Progenitor cell of endocrine pancreas (in vitro differentiated cells): ENCODE measurements at regions not wholly inside any gene's neighbourhood (a gene's known extent, or its start where the extent isn't known, plus 50 kb on each side); places are given as distances from the start of the nearest gene placed in this dataset.

ENCODE experiments used
- DNase-seq: peaks from one replicate; pipeline ENCODE4 v3.0.0; 2021; ENCODE audit warnings: low spot score; ENCODE audit not compliant: unreplicated experiment
- H3K27ac Mint-ChIP-seq: 2 replicates; pipeline ENCODE4 v1.8.0; 2021; ENCODE audit warnings: mild to moderate bottlenecking, moderate library complexity, mixed read lengths
- H3K27me3 Mint-ChIP-seq: 2 replicates; pipeline ENCODE4 v1.8.0; 2021; ENCODE audit warnings: mixed read lengths
- H3K36me3 Mint-ChIP-seq: 2 replicates; pipeline ENCODE4 v1.8.0; 2022; ENCODE audit warnings: mixed read lengths; ENCODE audit not compliant: insufficient read depth
- H3K4me1 Mint-ChIP-seq: 2 replicates; pipeline ENCODE4 v1.8.0; 2021; ENCODE audit warnings: low read depth, mixed read lengths
- H3K4me3 Mint-ChIP-seq: 2 replicates; pipeline ENCODE4 v1.8.0; 2021; ENCODE audit warnings: low read depth, mild to moderate bottlenecking, moderate library complexity, mixed read lengths
- H3K9me3 Mint-ChIP-seq: 2 replicates; pipeline ENCODE4 v1.8.0; 2021; ENCODE audit warnings: low read depth, mixed read lengths
- CTCF ChIP-seq: fragments of 200-600 bp; sonication (generic); IDR thresholded peaks from one replicate; pipeline ENCODE4 v1.5.0; 2021; ENCODE audit warnings: antibody characterized with exemption, mild to moderate bottlenecking; ENCODE audit not compliant: unreplicated experiment

DNA sequence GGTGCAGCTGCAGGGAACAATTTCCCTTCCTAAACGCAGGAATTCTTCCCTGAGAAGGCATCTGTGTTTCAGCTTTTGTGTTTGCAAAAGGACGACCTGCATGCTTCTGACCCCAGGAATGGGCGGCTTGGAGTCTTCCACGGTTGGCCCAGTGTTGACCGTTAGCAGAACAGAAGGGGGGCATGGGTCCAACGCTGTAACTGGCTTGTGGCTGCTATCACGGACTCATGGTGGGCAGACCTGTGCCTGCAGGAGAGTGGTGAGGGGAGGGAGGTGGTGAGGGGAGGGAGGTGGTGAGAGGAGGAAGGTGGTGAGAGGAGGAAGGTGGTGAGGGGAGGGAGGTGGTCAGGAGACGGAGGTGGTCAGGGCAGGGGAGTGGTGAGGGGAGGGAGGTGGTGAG lies 388.6 kb upstream of the IRX4 start:
- no peaks in the 10 kb centered on the region for H3K36me3 Mint-ChIP-seq
- H3K27ac Mint-ChIP-seq: no peak overlapping the region
- DNase-seq: no peak
- TF ChIP-seq CTCF: no peak
- H3K27me3 Mint-ChIP-seq: peaks cover 66% of the 10 kb centered on the region
- peaks cover 2% of the 10 kb centered on the region for H3K4me1 Mint-ChIP-seq
- H3K4me3 Mint-ChIP-seq: no peak overlapping the region
- H3K9me3 Mint-ChIP-seq: peaks cover 5% of the 10 kb centered on the region

- TF ChIP-seq CTCF: no peak
- peaks cover 2% of the 10 kb centered on the region for H3K4me1 Mint-ChIP-seq
- H3K4me3 Mint-ChIP-seq: no peak overlapping the region
- no peaks in the 10 kb centered on the region for H3K36me3 Mint-ChIP-seq
- H3K9me3 Mint-ChIP-seq: peaks cover 5% of the 10 kb centered on the region
- no peak overlapping the region for H3K27ac Mint-ChIP-seq
- peaks cover 60% of the 10 kb centered on the region for H3K27me3 Mint-ChIP-seq
- no peak for DNase-seq
Measured at GRCh38 chr5:2270467-2270866, 387.7 kb upstream of the IRX4 start.

- Mint-ChIP-seq H3K36me3 (no peaks in the 10 kb centered on the region), H3K9me3 (peaks cover 5% of the 10 kb centered on the region), H3K27ac (no peak overlapping the region), H3K4me3 (no peak overlapping the region), H3K27me3 (peaks cover 53% of the 10 kb centered on the region), H3K4me1 (peaks cover 2% of the 10 kb centered on the region)
- no peak for TF ChIP-seq CTCF
- no peak for DNase-seq
Measured at GRCh38 chr5:2269656-2270055, 386.9 kb upstream of the IRX4 start.

DNA sequence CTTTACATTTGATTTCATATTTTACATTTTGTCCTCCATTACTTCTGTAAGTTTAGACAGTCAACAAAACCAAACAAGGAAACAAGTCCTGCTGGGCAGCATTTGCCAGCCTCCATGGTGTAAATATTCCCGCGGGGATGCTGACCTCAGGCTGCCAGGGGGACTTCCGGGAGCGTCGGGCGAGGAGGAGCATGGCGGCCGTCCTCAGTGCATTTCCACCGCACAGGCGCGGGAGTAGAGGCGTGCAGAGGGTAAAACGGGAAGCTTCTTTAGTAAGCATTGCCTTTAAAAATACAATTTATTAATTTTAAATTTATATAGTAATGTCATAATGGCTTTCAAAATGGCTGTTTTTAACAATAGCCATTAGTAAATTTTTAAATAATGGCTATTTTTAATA lies 385.3 kb upstream of the IRX4 start:
- Mint-ChIP-seq H3K9me3 (peaks cover 5% of the 10 kb centered on the region), H3K27ac (no peak overlapping the region), H3K36me3 (no peaks in the 10 kb centered on the region), H3K4me3 (no peak overlapping the region), H3K4me1 (peaks cover 1% of the 10 kb centered on the region), H3K27me3 (peaks cover 42% of the 10 kb centered on the region)
- TF ChIP-seq CTCF: no peak
- no peak for DNase-seq

DNA sequence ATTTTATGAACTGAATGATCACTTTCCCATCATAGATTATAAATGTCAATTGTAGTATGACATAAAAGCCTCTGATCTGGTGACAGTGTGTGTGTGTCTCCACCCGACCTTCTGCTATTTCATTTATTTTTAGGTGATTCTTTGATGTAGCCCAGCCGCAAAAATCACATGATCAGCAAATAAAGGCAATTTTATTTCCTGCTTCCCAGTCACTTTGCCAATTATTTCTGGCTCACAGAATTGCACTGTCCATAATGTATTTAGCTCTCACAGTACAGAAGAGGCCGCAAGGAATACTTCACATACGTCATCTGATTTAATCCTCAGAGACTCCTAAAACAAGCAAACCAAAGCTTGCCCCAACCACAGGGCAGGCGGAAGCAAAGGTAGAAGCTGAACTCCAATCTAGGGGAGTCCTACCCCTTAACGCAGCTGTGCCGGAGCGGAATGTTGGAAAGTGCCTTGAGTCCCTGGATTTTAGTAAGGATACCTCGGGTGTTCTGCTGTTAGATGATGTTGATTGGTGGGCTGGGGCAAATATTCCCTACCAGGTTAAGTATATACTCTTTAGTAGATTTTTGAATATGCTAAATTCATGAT lies 384.0 kb upstream of the IRX4 start:
- no peak for DNase-seq
- H3K4me3 Mint-ChIP-seq: no peak overlapping the region
- no peak for TF ChIP-seq CTCF
- no peak overlapping the region for H3K27ac Mint-ChIP-seq
- H3K4me1 Mint-ChIP-seq: no peaks in the 10 kb centered on the region
- no peaks in the 10 kb centered on the region for H3K36me3 Mint-ChIP-seq
- peaks cover 43% of the 10 kb centered on the region for H3K27me3 Mint-ChIP-seq
- H3K9me3 Mint-ChIP-seq: peaks cover 5% of the 10 kb centered on the region
